ENCODE measurements at regions not wholly inside any gene's neighbourhood (a gene's known extent, or its start where the extent isn't known, plus 50 kb on each side); places are given as distances from the start of the nearest gene placed in this dataset.
"Not testable (repeated sequence)": the region's sequence is repeated elsewhere in the genome, so short reads cannot be mapped to it uniquely, and the experiment has no call there.

DNA sequence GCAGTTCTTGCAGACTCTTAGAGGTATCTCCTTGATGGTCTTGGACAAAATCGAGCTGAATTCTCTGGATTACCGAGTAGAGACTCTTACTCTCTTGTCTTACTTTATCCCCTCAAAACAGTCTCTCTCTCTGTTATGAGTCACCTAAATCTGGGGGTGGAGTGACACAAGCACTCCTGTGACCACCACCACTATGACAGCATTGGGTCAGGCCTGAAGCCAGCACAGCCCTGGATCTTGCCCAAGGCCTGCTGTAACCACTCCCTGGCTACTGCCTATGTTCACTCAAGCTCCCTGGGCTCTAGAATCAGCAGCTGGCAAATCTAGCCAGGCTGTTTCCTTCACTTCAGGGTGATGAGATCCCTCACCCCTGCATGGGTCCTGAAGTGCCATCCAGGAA, 662.5 kb downstream of the LUZP2 start:
- no peak for DNase-seq

DNA sequence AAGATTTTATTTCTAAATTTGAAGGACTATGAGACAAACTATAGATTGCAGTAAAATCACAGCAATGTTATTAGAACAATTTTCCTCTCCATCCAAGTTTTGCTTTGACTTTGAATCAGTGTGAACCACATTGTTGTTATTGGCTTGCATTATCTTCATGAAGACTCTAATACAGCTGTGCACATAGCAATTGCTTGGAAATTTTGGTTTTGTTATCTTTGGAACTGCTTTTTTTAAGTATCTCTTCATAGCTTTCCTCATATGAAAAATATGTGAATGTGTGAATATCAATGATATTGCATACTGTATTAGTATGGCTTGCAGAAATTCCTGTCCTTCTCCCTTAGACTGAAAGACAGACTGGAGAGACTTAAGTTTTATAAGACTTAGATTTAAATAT, 666.6 kb downstream of the LUZP2 start:
- DNase-seq = no peak

DNA sequence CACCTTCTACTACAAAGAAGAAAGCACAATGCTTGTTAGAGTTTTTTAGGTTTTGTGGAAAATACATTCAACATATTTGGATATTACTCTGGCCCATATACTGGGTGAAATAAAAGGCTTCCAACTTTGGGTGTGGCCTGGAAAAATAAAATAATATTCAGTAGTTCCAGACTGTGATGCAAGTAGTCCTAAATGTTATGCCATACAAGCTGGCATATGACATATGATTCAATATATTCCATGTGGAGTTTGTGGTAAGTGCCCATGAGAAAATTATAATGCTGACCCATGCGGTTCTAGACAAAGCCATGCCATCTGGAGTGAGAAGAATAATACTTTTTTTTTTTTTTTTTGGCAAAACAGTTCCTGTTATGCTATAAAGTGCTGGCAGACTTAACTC, 683.3 kb downstream of the LUZP2 start:
- DNase-seq = no peak

GRCh38 chr11:25183411-25183810, 686.6 kb downstream of the LUZP2 start:
- DNase-seq = no peak

- no peak for DNase-seq
Observed at GRCh38 chr11:25197515-25197914, 700.7 kb downstream of the LUZP2 start.

DNA sequence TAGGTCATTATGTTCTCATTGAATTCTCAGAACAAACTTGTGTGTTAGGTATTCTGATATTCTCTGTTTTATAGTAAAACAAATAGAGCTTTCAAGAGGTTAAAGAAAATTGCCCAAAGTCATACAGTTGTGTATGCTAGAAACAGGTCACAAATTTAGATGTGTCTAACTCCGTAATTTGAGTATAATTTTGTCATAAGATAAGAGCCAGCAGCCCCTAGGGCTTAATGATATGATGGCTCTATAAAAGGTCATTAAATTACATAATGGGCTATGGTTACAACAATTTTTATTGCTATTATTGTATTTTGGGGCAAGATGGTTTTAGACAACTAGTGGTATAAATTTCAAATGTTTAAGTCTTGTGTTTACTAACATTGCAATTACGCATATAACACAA, 701.9 kb downstream of the LUZP2 start:
- no peak for DNase-seq

DNA sequence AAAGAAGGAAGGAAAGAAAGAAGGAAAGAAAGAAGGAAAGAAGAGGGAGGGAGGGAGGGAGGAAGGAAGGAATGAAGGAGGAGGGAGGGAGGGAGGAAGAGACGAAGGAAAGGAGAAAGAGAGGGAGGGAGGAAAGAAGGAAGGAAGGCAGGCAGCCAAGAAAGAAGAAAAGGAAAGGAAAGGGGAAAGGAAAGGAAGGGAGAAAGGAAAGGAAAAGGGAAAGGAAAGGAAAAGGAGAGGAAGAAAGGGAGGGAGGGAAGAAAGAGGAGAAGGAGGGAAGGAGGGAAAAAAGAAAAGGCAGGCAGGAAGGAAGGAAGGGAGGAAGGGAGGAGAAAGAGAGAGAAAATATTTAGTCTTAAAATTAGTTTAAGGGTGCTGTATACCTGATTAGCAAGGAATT, 704.1 kb downstream of the LUZP2 start:
- DNase-seq = no peak

GRCh38 chr11:25206762-25207161, 709.9 kb downstream of the LUZP2 start:
- no peak for DNase-seq

- no peak for DNase-seq
Observed at GRCh38 chr11:25211635-25212254, 714.9 kb downstream of the LUZP2 start.

- DNase-seq = no peak
Observed at GRCh38 chr11:25214535-25215176, 717.8 kb downstream of the LUZP2 start.

DNA sequence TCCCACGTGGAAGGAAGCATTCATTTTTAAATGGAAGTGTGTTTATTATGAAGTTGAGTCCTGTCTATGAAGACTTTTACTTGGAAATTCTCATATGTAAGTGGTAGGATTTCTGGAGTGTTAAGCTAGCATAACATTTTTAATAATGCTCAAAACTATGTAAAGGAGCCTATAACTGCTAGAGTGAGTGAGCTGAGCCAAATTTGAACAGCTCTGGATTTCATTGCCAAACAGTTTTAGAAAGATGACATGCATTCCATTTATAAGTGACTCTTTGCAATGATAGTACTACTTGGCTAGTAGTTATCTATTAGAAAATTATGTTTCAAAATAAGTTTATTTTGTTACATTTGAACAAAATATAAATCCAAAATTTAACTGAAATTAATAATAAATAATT, 721.2 kb downstream of the LUZP2 start:
- no peak for DNase-seq

GRCh38 chr11:25225078-25225477, 728.2 kb downstream of the LUZP2 start:
- no peak for DNase-seq

DNA sequence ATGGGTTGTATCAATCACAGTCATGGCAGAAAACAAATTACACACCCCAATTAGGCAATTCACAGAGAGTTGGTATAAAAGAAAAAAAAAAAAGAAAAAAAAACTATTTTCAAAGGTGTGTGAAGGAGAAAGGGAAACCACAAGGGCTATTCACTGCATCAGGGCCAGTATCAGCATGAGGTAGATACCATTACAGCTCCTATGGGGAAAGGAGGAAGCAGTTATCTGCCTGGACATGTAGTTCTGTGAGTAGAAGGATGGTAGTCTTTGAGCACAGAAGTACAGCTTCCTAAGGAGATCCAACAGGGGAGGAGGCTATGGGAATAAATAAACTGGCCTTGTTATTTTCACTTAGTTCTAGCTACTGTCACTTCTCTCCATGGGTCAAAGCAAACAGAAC, 746.1 kb downstream of the LUZP2 start:
- DNase-seq = no peak

DNA sequence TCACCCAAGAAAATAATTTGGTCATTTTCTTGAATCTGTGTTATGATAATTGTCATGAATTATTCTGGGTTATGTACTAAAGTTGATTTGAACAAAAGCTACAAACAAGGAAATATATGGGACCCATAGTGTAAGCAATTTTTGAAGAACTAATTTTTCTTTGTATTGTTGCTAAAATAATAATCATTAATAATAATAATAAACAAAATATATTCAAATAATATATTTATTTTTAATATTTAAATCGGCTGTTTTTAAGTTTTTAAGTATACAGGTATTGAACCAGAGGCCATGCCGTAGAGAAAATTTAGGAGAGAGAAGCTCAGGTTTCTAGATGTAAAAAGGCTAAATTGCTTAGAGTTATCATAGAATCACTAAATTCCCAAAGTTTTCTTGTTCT, 747.3 kb downstream of the LUZP2 start:
- DNase-seq = no peak

DNA sequence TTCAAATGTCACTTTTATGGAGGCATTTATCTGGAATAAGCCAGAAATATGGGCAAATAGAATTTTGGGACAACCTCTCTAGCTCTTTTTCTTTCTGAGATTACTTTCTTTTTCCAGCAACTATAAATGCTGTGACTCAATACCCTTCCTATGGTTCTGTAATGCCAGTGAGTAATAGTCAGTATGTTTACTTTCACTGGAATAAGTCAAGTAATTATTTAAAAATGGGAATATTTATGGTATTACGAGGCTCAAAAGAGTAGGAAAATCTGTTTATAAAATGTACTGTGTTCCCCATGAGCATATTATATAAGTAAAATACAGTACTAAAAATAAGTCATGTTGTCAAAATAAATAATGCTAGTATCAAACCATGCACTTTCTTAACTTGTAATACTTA, 750.5 kb downstream of the LUZP2 start:
- DNase-seq = no peak

DNA sequence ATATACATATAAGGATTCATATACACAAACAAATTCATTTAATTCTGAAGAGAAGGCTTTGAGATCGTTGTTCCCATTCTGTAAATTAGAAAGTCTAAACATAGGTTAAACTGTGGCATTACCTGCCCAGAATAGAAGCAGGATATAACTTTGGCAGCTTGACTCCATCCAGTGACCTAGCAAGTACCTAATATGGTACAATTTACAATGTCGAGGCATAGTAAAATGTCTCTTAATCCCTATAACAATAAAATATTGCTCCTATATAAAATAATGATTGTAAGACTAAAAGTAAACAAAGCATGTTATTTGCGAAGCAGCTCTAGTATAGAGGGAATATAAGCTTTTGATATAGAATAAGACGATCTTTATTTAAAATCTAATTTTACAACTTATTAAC, 756.0 kb downstream of the LUZP2 start:
- no peak for DNase-seq

GRCh38 chr11:25263861-25264260, 767.0 kb downstream of the LUZP2 start:
- DNase-seq = not testable (repeated sequence)

- DNase-seq = no peak
Observed at GRCh38 chr11:25271301-25271700, 774.4 kb downstream of the LUZP2 start.

DNA sequence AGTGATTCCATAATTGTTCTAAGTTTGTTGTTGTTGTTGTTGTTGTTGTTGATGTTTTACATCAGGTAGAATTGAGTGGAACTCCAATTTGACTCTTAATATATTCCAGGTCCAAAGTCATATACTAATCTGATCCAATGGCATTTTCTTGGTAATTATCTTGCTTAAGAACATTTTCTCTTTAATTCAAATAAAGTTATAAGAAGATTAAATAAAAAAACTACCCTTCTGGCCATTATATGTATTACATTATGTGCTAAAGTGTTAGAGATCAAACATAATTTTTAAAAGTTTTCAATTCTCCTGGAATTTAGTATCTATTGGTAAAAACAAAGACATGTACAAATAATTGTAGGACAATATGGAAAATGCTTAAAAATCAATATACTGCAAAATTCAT, 775.4 kb downstream of the LUZP2 start:
- no peak for DNase-seq

GRCh38 chr11:25280821-25281220, 784.0 kb downstream of the LUZP2 start:
- DNase-seq = not testable (repeated sequence)

DNA sequence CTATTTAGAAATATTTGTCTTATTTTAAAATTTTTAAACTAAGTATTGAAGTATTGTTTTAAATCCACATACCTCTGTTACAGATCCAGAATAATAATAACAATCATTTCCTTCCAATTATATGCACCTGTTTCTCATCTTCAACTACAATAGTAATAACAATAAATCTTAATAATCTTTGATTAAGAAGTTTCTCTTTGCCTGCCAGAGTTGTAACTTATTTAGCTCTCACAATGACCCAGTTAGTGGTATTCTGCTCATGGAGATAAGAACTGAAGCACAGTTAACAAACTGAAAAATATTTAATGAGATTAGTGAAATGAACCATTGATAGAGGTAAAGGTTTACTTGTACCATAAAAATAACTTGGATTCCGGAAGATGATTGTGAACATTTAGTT, 796.3 kb downstream of the LUZP2 start:
- DNase-seq = no peak

- DNase-seq = no peak
Observed at GRCh38 chr11:25298450-25298849, 801.6 kb downstream of the LUZP2 start.

GRCh38 chr11:25309818-25310217, 813.0 kb downstream of the LUZP2 start:
- DNase-seq = no peak

DNA sequence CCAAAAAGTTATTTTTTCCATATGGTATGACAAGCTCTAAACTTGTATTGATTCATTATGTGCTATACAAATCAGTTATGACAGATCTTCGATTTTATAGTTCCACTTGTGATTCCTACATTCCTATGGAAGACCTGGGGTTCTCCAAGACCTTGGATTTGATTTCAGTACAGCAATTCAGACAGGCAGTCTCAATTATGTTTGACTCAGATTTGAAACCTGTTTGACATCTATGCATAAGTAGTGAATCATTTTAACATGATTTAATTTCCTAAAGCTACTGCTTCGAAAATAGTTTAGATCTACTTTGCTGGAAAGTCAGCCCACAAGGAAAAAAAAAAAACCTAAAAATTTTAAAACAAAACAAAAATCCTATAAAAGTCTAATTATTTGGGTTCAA, 820.4 kb downstream of the LUZP2 start:
- no peak for DNase-seq

GRCh38 chr11:25319127-25319526, 822.3 kb downstream of the LUZP2 start:
- DNase-seq = no peak
